Activated gamma-delta T cell treated with anti-CD3 and anti-CD28 coated beads, Interleukin-2, amount 50 U/mL, for 16 hours (primary cell): ENCODE measurements at regions not wholly inside any gene's neighbourhood (a gene's known extent, or its start where the extent isn't known, plus 50 kb on each side); places are given as distances from the start of the nearest gene placed in this dataset.
"Not testable (repeated sequence)": the region's sequence is repeated elsewhere in the genome, so short reads cannot be mapped to it uniquely, and the experiment has no call there.

Experiments
- DNase-seq: peaks from one replicate; pipeline ENCODE4 v3.0.0-alpha.2; 2020; ENCODE audit warnings: low read depth

DNA sequence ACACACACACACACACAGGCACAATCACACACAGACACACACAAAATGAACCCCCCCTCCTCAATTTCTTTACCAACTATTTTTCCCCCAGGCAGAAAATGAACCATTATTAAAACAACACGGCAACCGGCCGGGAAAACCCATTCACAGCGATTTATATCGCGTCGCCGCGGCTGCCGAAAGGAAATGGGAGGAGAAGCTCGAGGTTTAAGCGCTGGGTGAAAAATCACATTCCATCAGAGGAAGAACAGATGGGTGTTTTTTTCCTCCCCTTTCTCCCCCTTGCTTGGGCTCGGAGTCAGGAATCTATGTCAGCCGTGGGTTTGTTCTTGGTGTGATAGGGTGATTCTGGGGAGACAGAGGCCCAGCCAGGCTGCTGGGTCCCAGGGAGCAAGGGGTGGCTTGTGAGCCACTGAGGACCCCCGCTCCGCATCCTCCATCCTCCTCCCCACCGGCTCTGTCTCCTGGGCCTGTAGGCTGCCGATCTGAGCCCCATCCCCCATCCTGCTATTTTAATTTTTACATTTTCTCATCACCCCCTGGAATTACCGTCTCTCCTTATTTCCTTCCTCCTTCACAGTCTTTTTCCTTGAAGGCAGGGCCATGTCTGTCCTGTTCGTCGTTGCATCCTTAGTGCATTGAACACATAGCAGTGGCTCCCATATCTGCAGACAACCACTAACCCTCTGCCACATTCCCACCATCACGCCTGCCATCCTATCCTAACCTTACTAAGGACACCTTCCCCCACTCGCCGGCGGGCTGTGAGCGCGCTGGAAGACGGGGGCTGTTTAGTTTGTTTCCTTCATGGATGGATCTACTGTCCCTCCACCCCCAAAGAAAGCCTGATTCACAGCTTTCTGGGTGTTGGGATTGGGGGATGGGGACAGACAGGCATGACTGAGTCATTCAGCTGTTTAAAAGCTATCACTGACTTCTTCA, 137.7 kb downstream of the CRLF3 start:
- DNase-seq, result not testable (repeated sequence)

DNA sequence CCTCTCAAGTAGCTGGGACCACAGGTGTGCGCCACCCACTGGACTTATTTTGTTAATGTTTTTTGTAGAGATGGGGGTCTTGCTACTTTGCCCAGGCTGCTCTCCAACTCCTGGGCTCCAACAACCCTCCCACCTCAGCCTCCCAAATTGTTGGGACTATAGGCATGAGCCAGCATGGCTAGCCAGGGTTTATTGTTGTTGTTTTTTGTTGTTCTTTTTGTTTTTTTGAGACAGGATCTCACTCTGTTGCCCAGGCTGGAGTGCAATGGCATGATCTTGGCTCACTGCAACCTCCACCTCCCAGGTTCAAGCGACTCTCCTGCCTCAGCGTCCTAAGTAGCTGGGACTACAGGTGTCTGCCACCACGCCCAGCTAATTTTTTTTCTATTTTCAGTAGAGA, 142.2 kb downstream of the CRLF3 start:
- not testable (repeated sequence) for DNase-seq

DNA sequence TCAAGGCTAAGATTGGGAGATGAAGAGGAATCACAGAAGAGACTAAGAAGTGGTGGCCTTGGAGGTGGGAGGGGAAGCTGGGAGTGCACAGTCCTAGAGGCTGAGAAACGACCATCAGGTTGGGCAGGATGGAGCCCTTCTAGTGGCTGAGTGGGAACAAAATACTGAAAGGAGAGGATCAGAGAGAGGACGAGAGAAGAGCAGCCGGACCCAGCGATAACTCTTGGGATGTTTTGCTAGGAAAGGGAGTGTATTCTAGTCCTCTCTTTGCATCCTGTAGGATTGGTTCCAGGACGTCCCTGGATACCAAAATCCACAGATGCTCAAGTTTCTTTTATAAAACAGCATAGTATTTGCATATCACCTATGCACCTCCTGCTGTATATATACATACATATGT, 143.8 kb downstream of the CRLF3 start:
- not testable (repeated sequence) for DNase-seq

DNA sequence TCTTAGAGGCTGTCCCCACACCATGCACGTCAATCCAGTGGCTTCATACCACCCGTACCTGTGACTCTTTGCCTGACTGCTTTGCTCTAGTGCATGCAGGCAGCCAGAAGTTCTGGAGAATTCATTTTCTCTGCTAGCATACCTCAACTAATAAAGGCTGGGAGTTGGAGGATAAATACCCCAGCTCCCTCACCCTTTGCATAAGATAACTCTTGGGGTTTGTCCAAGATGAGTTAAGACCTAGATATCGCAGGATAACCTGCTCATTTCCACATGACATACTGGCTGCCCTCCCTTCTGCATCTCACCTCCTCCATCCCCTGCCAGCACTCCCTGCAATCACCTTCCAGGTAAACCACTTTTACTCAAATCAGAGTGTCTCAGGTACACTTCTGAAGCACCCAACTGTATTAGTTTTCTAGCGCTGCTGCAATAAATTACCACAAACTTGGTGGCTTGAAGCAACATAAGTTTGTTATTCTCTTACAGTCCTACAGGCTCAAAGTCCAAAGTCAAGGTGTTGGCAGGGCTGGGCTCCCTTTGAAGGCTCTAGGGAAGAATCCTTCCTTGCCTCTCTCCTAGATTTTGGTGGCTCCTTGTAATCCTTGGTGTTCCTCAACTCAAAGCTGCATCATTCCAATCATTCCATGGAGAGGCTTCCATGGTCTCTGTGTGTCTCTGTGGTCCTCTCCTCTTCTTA, 146.8 kb downstream of the CRLF3 start:
- no peak for DNase-seq

DNA sequence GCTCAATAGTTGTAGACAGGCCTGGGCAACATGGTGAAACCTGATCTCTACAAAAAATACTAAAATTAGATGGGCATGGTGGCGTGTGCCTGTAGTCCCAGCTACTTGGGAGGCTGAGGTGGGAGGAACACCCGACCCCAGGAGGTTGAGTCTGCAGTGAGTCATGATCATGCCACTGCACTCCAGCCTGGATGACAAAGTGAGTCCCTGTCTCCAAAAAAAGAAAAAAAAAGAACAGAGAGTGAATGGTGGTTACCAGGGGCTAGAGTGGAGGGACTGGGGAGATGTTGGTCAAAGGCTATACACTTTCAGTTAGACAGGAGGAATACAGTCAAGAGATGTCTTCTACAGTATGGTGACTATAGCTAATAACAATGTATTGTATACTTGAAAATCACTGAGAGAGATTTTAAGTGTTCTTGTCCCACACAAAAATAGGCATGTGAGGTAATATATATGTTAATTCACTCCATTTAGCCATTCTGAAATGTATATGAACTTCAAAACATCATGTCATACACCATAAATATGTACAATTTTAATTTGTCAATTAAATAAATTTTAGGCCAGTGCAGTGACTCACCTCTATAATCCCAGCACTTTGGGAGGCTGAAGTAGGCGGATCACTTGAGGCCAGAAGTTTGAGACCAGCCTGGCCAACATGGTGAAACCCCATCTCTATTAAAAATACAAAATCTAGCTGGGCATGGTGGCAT, 148.6 kb downstream of the CRLF3 start:
- not testable (repeated sequence) for DNase-seq

DNA sequence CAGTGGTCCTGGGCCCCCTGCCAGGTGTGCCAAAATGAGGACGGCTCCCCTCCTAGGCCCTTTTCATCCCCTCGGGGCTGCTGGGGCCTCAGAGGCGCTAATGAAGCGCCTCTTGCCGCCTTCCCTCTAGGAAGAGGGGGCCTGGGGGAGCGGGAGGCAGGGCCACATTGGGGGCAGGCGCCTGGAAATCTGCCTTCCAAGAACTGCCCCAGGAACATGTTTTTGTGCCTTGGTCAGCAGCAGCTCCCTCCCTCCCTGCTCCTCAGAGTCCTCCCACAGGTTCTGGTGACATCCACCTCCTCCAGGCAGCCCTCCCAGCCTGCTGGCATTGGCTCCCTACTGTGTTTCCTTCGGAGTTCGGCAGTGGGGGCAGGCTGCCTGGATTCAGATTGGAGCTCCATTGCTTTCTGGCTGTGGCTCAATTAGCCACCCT, 155.3 kb downstream of the CRLF3 start:
- DNase-seq, result not testable (repeated sequence)

DNA sequence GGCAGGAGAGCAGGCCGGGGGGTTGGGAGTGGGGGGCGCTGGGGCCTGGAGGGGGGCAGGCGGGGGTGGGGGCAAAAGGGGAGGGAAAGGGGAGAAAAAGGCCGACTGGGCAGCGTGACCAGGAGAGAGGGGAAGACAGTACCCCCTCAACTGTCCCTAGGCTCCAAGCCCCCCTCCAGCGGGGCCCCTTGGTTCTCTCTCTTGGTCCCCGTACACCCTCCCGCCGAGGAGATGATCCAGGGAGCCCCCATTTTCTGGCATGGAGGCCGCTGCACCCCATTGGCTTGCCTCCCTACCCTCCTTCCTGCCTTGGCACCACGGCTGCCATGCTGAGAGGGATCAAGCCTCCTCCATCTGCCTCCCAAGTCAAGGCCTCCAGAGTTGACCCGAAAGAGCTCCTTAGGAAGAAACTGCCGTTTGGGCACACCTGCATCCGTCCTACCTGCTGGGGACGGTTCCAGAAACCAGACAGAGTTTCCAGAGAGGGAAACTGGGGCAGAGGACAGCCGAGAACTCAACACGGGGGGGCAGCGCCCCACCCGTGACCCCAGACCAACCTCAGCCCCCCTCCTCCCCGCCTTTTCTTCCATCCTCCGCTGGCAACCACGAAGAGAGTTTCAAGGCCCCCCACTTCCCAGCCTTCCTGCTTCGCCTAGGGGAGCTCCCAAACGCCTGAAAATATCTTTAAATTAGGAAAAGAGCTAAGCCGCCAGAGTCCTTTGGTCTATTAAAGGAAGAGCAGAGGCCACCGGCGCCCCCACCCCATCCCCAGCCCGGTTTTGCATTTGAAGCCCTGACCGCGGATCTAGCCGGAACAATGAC, 155.9 kb downstream of the CRLF3 start:
- DNase-seq, result not testable (repeated sequence)

DNA sequence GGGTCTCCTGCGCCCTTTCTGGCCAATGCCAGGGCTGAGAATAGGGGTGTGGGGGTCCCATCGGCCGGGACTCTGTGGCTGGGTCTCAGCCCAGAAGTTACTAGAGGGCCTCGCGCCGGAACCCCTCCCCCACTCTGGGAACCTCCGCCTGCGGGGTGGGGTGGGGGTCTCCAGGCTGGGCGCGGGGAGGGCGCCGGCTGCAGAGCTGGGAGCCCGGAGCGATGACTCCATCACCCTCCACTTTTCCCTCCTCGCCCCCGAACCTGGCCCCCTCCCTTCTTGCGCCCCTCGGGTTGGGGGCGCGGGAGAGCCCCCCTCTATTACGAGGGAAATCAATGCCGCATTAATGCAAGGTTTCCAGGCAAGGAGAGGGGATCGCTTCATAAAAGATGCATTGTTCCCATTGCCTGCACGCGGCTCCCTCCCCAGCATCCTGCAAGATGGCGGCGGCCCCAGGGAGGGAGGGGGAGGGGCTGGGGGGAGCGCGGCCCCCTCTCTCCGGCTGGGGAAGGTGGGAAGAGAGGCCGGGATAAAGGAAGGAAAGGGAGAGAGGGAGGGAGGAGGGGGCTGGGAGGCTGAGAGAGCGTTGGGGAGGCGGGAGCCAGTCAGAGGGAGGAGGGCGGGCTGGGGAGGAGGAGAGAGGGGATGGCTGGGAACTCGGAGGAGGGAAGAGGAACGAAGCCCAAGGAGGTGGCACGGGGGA, 156.7 kb downstream of the CRLF3 start:
- DNase-seq, result not testable (repeated sequence)

DNA sequence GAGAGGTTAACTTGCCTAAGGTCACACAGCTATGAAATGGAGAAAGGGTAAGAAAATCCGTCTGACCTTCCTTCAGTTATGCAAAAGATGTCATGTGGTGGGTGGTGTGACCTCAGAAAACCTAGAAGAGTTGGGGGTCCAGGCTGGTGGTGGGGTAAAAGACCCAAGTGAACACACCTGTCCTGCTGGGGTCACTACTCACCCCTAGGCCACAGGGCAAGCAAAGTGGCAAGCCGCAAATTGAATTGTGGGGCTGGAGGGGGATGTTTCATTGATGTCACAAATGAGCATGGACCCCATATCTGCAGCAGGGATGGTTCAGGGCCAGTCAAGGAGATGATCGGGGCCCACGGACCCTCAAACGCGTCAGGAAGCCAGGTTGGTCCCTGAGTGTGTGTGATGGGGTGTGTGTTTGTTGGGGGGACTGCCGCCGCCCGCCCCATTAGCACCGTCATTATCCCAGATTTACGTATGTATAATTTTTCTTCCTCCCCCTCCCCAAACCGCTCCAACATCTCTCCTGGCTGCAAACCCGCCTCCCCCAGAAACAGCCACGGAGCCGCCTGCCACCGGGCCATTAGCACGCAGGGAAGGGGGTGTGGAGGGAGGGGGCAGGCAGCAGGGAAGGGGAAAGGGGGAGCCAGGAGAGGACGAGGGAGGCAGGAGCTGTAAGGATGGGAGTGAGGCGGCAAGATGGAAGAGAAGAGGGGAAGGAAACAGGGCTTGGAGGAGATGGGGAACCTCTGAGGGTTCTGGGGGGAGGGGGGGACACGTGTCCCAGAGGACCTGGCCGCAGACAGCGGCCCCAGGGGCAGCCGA, 157.4 kb downstream of the CRLF3 start:
- DNase-seq, result not testable (repeated sequence)

DNA sequence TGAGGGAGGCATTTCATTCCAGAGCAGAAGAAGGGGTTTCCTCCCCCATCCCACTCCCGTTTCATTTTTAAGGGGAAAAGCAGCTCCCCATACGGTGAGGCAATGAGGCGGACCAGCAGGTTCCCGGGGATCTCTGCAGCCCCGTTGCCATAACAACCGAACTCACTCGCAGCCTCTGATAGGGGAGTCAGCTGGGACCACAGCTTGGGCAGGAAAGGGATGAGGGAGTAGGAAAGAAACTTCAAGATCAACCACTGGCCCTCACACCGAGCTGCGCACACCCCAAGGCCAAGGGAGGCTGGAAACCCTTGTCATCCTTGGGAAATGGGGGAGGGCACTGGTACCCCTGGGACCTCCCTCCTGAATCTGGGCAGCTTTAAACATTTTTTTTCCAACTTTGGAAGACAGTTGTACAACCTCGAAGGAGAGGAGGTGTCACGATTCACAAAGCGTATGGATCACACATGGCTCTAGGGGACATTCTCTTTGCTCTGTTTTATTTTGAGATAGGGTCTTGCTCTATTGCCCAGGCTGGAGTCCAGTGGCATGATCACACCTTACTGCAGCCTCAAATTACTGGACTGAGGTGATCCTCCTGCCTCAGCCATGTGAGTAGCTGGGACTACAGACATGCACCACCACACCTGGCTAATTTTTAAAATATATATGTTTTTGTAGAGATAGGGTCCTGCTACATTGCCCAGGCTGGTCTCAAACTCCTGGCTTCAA, 160.6 kb downstream of the CRLF3 start:
- DNase-seq, result not testable (repeated sequence)

DNA sequence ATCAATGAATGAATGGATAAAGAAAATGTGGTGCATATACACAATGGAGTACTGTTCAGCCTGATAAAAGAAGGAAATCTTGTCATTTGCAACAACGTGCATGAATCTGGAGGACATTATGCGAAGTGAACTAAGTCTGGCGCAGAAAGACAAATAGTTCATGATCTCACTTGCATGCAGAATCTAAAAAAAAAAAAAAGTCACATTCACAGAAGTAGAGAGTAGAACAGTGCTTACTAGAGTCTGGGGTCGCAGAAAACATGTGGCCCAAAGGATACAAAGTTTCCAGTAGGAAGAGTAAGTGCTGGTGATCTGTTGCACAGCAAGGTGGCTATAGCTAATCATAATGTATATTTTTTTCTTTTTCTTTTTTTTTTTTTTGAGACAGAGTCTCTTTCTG, 167.3 kb downstream of the CRLF3 start:
- not testable (repeated sequence) for DNase-seq

DNA sequence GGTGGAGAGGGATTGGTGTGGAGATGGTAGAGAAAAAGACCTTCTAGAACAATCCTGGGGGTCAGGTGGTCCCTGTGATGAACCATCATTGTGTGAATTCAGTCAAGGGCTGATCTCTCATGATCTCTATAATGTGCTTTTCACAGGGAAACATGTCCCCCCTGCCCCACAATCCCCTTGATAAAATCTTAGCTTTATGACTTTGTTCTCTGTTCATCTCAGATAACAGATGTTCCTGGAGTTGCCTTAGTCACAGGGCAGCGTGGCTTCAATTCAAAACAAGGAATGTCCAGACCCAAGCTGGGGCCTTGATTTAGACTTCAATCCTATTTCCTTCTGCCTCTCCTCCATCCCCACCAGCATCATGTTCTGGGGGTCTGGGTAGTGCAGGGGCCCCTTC, 171.5 kb downstream of the CRLF3 start:
- DNase-seq, result not testable (repeated sequence)

DNA sequence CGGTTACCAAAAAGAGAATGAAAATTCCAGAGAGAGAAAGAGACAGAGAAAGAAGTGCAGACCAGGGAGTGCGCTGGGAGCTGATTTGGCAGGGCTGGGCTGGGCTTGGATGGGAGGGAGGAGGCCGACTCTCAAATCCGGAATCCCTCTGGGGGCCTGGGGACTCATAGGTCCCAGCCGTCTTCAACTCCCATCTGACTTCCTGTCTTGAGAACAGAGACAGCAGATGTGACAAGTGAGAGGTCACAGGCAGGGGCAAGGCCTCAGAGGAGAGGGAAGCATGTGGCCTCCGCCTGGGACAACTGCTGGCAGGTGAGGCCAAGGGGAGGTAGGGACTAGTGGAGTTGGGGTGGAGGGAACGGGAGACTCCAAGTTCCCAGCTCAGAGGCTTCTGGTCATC, 172.9 kb downstream of the GOSR1 start:
- DNase-seq, result not testable (repeated sequence)

DNA sequence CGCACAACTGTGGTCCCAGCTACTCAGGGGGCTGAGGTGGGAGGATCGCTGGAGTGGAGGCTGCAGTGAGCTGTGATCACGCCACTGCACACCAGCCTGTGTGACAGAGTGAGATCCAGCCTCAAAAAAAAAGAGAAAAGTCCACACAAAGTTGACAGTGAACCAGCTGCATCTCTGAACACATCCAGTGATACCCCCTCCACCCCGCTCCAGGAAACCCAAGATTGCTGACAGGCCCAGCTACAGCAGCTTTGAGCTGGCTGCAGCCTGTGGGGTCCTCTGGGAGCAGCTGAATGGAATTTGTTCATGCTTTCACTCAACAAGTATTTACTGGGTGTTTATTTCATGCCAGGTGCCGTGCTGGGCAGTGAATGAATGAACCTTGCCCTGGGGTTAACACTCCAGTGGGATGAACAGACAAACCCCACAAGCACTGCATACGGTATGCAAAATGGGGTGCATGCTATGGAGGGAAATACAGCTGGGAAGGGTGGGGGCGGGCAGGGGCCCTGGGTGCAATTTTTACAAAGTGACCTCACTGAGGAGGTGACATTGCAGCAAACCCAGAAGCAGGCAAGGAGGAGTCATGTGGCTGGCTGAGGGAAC, 170.9 kb downstream of the GOSR1 start:
- not testable (repeated sequence) for DNase-seq

DNA sequence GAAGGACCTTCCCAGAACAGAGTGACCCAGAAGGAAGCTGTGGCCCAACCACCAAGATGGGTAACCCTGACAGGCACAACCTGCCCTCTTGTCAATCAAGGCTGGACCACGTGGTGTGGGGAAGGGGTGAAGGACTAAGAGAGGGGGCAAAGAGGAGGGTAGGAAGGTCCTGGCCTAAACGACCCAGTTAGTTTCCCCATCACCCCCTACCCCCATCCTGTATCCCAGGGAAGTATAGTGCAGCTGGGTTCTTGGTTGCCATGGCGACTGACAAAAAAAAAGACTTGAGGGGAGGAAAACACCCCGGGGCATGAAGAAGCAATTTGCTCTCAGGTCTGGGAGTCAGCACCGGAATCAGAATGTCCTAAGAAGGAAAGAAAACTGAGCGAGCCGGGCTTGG, 168.7 kb downstream of the GOSR1 start:
- DNase-seq, result not testable (repeated sequence)

DNA sequence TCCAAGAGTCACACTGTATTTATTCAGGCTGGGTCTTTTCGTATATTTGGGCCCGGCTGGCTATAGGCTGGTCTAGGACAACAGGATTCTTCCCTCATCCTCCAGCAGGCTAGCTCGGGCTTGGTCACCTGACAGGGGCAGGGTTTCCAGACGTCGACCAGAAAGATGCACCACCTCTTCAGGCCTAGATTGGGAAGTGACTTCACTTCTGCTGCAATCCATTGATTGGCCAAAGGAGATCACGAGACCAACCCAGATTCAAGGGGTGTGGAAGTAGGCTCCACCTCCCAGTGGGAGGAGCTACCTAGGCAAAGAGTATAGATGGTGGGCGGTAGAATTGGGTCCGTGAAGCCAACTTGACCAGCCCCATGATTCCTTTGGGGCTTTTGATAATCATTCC, 167.5 kb downstream of the GOSR1 start:
- not testable (repeated sequence) for DNase-seq

DNA sequence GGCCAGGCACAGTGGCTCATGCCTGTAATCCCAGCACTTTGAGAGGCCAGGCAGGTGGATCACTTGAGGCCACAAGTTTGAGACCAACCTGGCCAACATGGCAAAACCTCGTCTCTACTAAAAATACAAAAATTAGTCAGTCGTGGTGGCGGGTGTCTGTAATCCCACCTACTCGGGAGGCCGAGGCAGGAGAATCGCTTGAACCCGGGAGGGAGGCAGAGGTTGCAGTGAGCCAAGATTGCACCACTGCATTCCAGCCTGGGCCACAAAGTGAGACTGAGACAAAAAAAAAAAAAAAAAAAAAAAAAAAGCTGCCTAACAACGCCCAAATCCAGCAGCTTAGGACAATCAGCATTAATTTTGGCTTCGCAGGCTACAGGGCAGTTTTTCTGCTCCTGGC, 167.1 kb downstream of the GOSR1 start:
- not testable (repeated sequence) for DNase-seq

DNA sequence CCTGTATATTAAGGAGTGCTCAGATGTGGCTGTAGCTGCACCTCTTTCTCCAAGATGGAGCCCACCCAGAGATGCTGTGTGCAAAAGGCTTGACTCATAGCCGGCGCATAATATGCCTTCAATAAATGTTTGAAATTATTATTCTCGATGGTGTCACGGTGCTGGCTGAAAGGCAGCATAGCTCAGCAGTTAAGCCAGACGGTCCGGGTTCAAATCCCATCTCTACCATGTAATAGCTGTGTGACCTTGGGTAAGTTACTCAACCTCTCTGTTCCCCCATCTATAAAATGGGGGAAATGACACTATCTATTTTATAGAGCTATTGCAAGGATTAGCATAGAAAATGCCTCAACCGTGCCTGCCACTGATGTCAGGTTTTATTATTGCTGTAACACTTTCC, 164.2 kb downstream of the GOSR1 start:
- not testable (repeated sequence) for DNase-seq

DNA sequence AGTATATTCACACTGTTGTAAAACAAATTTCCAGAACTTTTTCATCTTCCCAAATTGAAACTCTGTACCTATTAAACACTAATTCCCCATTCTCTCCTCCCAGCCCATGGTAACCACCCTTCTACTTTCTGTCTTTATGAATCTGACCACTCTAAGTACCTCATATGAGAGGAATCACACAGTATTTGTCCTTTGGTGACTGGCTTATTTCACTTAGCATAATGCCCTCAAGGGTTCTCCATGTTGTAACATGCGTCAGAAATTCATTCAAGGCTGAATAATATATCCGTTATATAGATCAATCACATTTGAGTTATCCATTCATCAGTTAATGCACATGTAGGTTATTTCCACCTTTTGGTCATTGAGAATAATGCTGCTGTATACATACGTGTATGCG, 162.2 kb downstream of the GOSR1 start:
- DNase-seq, result not testable (repeated sequence)
